ENCODE measurements at regions not wholly inside any gene's neighbourhood (a gene's known extent, or its start where the extent isn't known, plus 50 kb on each side); places are given as distances from the start of the nearest gene placed in this dataset.
"Not testable (repeated sequence)": the region's sequence is repeated elsewhere in the genome, so short reads cannot be mapped to it uniquely, and the experiment has no call there.

- DNase-seq (ENCODE audit: low read depth) = no peak
These were observed 105.6 kb upstream of the ZBTB20 start for GRCh38 chr3:115252679-115253078.

GRCh38 chr3:115254492-115255196 is 107.6 kb upstream of the ZBTB20 start:
- no peak for DNase-seq (ENCODE audit: low read depth)

GRCh38 chr3:115255197-115255585 is 108.1 kb upstream of the ZBTB20 start:
- no peak for DNase-seq (ENCODE audit: low read depth)

- DNase-seq (ENCODE audit: low read depth) = no peak
These were observed 123.8 kb upstream of the ZBTB20 start for GRCh38 chr3:115270849-115271248.

- DNase-seq (ENCODE audit: low read depth) = peak; percentile 84
These were observed 125.1 kb upstream of the ZBTB20 start for GRCh38 chr3:115272036-115272824.

- no peak for DNase-seq (ENCODE audit: low read depth)
These were observed 128.8 kb upstream of the ZBTB20 start for GRCh38 chr3:115275896-115276295.

GRCh38 chr3:115279939-115280338 is 132.9 kb upstream of the ZBTB20 start:
- no peak for DNase-seq (ENCODE audit: low read depth)

- DNase-seq (ENCODE audit: low read depth) = no peak
These were observed 133.4 kb upstream of the ZBTB20 start for GRCh38 chr3:115280506-115280905.

- no peak for DNase-seq (ENCODE audit: low read depth)
These were observed 134.9 kb upstream of the ZBTB20 start for GRCh38 chr3:115281697-115282675.

GRCh38 chr3:115284980-115285379 is 137.9 kb upstream of the ZBTB20 start:
- DNase-seq (ENCODE audit: low read depth) = no peak

GRCh38 chr3:115286529-115287197 is 139.6 kb upstream of the ZBTB20 start:
- no peak for DNase-seq (ENCODE audit: low read depth)

GRCh38 chr3:115287198-115287597 is 140.1 kb upstream of the ZBTB20 start:
- DNase-seq (ENCODE audit: low read depth) = no peak

- no peak for DNase-seq (ENCODE audit: low read depth)
These were observed 145.0 kb upstream of the ZBTB20 start for GRCh38 chr3:115292131-115292530.

GRCh38 chr3:115292677-115293165 is 145.6 kb upstream of the ZBTB20 start:
- no peak for DNase-seq (ENCODE audit: low read depth)

GRCh38 chr3:115293321-115293720 is 146.2 kb upstream of the ZBTB20 start:
- no peak for DNase-seq (ENCODE audit: low read depth)

GRCh38 chr3:115301364-115301860 is 154.3 kb upstream of the ZBTB20 start:
- no peak for DNase-seq (ENCODE audit: low read depth)

- not testable (repeated sequence) for DNase-seq (ENCODE audit: low read depth)
These were observed 170.9 kb upstream of the ZBTB20 start for GRCh38 chr3:115317953-115318352.

- DNase-seq (ENCODE audit: low read depth) = peak; percentile 56
These were observed 174.3 kb upstream of the ZBTB20 start for GRCh38 chr3:115321400-115321805.

- DNase-seq (ENCODE audit: low read depth) = no peak
These were observed 175.8 kb upstream of the ZBTB20 start for GRCh38 chr3:115322901-115323300.

GRCh38 chr3:115323380-115323779 is 176.3 kb upstream of the ZBTB20 start:
- no peak for DNase-seq (ENCODE audit: low read depth)

GRCh38 chr3:115324056-115324455 is 177.0 kb upstream of the ZBTB20 start:
- no peak for DNase-seq (ENCODE audit: low read depth)

Measured in ELR (cell line).